ENCODE measurements at regions not wholly inside any gene's neighbourhood (a gene's known extent, or its start where the extent isn't known, plus 50 kb on each side); places are given as distances from the start of the nearest gene placed in this dataset.
"Not testable (repeated sequence)": the region's sequence is repeated elsewhere in the genome, so short reads cannot be mapped to it uniquely, and the experiment has no call there.

DNA sequence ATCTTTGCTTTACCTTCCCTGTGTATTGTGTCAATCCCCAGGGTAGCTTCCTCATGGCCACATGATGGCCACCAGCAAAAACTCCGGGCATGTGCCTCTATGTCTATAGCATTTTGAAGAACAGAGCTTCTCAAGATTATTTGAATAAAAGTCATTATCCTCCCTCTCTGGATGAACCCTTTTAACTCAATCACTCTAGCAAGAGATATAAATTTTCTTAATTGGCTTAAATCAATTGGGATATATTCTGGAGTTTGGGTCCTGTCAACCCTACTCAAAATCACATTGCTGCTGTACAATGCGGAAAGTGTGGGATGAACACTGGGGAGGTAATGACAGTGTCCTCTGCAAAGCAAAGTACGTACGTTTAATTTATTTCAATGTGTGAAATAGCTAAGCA lies 370.6 kb upstream of the LRRC3B start:
- DNase-seq (ENCODE audit: insufficient read length, low spot score): no peak
- no peak for FAIRE-seq

DNA sequence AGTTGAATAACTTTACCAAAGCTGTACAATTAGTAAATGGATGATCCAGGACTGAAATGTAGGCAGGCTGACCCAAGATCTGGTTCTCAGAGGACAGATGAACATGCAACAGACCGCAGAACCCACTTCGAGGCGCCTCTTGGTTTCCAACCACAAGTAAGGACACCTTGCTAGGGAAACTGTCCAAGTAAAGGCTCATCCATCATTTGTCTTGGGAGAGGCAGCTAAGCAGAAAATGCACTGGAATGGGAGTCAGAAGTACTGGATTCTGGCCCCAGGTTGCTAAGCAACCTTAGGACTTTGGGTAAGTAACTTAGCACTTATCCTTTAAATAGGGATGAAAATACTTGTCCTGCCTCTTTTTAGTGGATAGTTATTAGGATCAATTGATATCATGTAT lies 366.3 kb upstream of the LRRC3B start:
- FAIRE-seq: no peak
- no peak for DNase-seq (ENCODE audit: insufficient read length, low spot score)

GRCh38 chr3:26259176-26259575 lies 363.4 kb upstream of the LRRC3B start:
- no peak for DNase-seq (ENCODE audit: insufficient read length, low spot score)
- no peak for FAIRE-seq

DNA sequence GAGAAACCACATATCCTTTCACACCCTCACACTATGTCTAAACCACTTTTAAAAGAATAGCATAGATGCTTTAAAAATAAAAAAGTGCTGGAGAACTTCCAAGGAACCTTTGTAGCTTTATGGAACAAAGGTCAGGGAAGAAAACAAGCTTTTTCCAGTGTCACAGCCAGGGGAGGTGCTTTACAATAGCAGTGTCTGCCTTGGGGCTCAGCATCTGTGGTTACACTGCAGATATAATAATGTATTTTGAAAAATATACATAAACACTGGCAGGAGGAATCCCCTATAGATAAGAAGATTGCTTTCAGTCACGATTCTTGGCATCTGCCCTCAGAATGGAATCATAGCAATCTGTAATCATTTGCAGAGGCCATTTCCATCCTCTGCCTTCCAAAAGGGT lies 362.4 kb upstream of the LRRC3B start:
- FAIRE-seq (no peak), DNase-seq (ENCODE audit: insufficient read length, low spot score) (no peak)

DNA sequence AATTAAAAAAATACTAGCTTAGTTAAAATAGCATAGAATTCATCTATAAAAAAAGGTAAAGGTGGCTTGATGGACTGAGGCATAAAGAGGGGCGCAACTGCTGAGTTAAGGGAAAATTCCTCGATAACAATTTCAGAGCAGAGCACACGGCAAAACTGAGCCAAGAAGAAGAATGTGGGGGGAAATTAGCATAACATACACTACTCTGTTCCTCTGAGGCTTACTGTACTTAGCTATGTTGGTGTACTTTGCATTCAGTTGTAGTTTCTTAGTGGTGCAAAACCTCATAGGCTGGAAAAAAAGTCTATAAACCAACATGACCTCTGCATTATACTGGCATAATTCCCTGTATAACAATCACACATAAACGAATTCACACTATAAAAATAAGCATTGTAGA lies 357.9 kb upstream of the LRRC3B start:
- FAIRE-seq: no peak
- no peak for DNase-seq (ENCODE audit: insufficient read length, low spot score)

GRCh38 chr3:26271848-26272247 lies 350.7 kb upstream of the LRRC3B start:
- no peak for DNase-seq (ENCODE audit: insufficient read length, low spot score)
- FAIRE-seq: no peak

DNA sequence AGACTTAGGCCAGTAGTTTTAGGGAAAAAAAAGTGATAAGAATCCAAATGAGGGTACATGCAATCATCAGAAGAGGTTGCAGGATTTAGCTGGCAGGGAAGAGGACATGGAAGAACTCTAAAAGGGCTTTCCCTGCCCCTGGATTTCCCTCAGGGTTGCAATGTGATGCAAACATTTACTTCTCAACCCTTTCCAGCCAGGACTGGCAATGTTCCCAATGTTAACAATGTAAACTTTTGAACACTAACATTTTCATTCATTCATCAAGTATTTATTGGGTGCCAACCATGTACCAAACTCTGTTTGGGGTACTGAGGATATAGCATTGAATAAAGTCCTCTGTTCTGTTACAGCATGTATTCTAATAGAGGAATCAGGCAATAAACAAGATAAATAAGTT lies 349.4 kb upstream of the LRRC3B start:
- FAIRE-seq (no peak), DNase-seq (ENCODE audit: insufficient read length, low spot score) (no peak)

DNA sequence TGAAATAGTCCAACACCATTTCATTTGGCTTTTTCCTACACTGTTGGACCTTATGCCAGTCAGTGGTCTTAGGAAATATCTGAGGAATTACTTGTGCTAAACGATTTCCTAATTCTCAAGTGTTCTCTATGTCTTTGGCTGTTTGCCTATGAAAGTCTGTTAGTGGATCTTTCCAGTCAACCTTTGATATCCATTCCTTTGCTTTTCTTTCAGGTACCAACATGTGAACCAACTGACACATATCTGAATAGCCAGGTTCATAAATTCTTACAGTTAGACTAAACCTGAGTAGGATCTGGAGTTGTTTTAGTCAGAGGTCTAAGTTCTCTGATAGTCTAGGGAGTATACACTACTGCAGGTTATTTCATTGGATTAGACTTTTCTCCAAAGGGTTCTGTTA lies 343.5 kb upstream of the LRRC3B start:
- FAIRE-seq (no peak), DNase-seq (ENCODE audit: insufficient read length, low spot score) (no peak)

DNA sequence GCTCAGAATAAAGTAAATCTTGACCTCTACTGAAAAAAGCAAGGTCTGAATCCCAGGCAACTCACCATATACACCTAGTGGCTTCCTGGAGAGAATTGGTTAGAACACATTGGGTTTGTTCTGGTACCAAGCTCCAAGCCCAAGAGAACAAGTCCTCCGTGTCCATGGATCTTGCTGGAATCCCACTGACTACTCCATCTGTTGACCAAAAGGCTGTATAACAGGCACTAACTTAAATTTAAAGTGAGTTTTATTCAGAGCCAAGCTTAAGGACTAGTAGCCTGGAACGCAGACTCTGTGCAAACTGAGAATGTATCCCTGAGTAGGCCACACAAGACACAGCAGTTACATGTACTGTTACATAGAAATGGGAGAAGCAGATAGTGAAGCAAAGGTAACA lies 342.1 kb upstream of the LRRC3B start:
- DNase-seq (ENCODE audit: insufficient read length, low spot score) (no peak), FAIRE-seq (no peak)

DNA sequence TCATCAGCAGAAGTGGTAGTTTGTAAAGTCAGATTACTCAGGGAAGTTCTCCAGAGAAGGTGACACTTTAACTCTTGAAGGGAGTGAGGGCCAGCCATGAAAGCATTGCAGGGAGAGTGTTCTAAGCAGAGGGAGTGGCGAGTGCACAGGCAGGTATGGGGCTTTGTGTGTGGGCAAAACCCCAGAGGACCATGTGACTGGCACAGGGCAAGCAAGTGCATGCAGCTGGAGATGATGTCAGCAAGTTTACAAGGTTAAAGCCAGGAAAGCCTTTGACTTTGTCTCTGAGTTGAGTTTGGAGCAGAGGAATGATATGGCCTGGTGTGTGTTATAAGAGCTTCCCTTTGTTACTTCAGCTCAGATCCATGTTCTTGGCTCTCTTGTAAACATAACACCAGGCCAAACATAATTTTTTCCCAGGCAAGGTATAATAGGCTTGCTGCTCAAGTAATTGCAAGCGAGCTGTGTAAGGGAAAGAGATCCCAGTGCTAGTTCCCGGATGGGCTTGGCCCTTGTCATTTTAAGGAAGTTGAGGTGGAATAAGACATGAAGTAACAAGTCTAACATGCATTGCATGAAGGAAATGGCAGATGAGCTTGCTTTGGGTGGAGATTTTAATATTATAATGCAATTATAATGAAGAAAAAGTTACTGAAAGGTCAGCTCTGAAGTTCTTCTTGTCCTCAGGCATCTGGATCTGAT lies 341.1 kb upstream of the LRRC3B start:
- DNase-seq (ENCODE audit: insufficient read length, low spot score) (no peak), FAIRE-seq (no peak)

- DNase-seq (ENCODE audit: insufficient read length, low spot score); FAIRE-seq: not testable (repeated sequence)
These were observed 338.1 kb upstream of the LRRC3B start for GRCh38 chr3:26284503-26284902.

GRCh38 chr3:26291840-26292239 lies 330.7 kb upstream of the LRRC3B start:
- FAIRE-seq (no peak), DNase-seq (ENCODE audit: insufficient read length, low spot score) (no peak)

GRCh38 chr3:26292780-26293179 lies 329.8 kb upstream of the LRRC3B start:
- FAIRE-seq: no peak
- no peak for DNase-seq (ENCODE audit: insufficient read length, low spot score)

DNA sequence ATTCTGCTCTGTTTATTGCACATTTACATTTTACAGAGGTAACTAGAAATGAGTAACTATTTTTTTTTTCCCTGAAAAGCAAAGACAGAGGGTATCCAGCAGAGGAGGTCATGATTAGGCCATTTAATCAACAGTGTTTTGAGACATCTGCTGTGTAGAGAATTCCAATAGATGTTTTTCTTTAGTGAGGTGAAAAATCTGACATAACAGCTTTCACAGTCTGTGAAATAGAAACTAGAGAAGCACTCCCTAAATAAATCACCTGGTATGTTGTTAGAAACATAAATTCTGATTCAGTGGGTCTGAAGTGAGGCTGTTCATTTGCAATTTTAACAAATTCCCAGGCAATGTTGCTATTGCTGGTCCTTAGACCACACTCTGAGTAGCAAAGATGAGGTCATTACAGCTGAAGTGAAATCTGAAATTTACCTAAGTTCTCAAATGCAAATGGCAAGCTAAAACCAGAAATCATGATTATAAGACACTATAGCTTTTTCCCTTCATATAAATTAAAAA lies 329.2 kb upstream of the LRRC3B start:
- DNase-seq (ENCODE audit: insufficient read length, low spot score): no peak
- no peak for FAIRE-seq

- DNase-seq (ENCODE audit: insufficient read length, low spot score): no peak
- no peak for FAIRE-seq
These were observed 315.4 kb upstream of the LRRC3B start for GRCh38 chr3:26307192-26307591.

DNA sequence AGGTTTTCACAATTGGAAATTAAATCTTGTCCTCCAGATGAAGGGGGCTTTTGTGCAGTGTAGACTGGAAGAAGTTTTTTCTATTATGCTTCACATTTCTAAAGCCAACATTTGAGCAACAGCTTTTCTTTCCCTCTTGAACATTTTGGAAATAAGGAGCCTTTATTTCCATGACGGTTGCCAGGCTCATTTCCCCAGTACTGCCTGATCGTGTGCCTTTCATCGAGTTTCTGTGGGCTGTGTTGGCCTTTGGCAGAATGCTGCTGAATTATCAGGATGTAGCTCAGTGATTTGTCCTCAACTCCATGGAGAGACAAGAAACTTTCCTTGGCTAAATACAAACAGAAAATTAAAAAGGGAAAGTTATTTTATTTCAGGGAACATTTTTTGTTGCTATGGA lies 314.8 kb upstream of the LRRC3B start:
- DNase-seq (ENCODE audit: insufficient read length, low spot score) (no peak), FAIRE-seq (no peak)

DNA sequence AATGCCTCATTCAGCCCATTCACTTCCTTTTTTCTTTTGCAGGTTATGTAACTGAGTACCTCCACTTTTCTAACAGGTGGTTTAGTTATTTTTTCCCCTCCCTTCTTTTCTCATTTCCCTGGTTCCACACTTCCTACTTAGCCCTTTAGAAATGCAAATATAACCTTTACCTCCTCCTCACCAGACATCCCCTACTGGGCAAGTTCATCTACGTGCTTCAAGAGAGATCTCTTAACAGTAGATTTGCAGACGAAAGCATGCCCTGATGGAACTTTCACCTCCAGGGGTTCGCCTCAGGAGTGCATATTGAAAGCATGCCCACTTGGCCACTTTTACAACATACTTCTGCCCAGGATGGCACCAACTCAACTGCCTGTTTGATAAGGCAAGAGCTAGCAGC lies 314.1 kb upstream of the LRRC3B start:
- FAIRE-seq (no peak), DNase-seq (ENCODE audit: insufficient read length, low spot score) (no peak)

DNA sequence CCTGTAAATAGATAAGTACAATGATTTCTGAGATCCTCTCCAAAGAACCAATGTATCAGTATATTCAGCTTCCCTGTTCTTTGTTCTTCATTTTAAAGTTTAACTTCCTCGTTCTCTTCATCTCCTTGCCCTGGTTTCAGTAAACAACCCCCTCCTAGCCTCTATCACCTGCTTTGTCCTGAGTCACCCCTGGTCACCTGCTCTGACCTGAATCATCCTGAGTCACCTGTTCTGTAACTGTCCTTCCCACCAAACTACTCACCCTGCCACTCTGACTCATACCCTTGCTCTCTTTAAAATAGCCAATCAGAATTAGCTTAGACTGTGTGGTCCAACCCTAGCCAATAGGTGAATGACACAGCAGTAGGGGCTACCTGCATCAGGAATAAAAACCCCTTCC lies 313.0 kb upstream of the LRRC3B start:
- not testable (repeated sequence) for FAIRE-seq; DNase-seq (ENCODE audit: insufficient read length, low spot score)

DNA sequence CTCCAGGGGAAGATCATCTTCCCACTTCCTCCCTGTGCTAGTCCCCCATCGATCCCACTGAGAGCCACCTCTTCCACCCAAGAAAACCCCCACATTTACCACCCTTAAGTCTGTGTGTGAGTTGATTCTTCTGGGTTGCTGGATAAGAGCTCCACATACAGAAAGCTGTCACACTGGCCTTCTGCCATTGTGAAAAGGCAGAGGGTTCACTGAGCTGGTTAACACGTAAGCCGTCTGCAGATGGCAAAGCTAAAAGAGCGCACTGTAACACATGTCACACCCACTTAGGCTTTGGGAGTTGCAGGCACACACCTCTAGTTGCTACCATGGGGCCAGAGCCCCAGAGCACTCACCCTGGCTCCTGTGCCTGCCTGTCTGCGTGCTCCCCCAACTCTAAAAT lies 309.8 kb upstream of the LRRC3B start:
- FAIRE-seq (no peak), DNase-seq (ENCODE audit: insufficient read length, low spot score) (no peak)

DNA sequence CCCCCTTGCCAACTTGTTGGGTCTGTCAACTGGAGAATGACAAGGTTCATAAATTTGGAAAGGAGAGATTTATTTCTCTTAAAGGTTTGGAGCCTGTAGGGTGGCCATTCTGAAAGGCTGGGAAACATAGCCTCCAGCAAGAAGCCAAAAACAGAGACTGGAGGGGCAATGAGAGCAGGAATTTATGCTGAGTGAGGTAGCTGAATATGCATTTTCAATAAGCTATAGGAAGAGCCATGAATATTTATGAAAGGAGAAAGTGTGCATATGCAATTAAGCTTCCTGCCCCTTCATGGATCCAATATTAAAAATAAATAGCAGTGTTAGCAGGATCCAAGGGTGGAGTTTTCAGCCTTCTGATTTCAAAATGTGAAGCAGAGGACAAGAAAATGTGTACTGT lies 306.1 kb upstream of the LRRC3B start:
- FAIRE-seq: no peak

DNA sequence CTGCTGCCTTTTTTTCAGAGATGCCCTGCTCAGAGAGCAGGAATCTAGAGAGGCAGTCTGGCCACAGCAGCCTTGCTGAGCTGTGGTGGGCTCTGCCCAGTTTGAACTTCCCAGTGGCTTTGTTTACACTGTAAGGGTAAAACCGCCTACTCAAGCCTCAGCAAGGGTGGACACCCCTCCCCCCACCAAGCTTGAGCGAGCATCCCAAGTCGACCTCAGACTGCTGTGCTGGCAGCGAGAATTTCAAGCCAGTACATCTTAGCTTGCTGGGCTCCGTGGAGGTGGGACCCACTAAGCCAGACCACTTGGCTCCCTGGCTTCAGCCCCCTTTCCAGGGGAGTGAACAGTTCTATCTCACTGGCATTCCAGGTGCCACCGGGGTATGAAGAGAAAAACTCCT lies 298.8 kb upstream of the LRRC3B start:
- DNase-seq (ENCODE audit: insufficient read length, low spot score); FAIRE-seq: not testable (repeated sequence)

More for the DNA sequence above, 306.1 kb upstream of the LRRC3B start:
- DNase-seq (ENCODE audit: insufficient read length, low spot score): no peak

- FAIRE-seq (no peak), DNase-seq (ENCODE audit: insufficient read length, low spot score) (no peak)
These were observed 282.6 kb upstream of the LRRC3B start for GRCh38 chr3:26340001-26340400.

DNA sequence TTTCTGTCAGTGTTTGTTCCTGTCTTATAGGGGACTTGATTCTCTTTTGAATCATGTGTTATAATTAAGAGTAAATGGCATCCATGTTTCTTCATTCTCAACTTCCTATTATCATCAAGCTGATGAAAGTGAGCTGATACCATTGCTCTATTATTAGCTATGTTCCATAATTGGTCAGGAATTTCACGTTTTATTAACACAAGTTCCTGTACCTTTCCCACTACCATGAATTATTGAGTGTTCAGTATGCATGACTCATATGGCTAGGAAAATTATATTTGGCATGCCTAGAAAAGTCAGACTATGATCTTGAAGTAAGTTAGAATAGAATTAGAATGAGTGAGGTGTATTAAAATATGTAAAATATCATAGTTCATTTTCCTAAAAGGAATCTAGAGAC lies 278.9 kb upstream of the LRRC3B start:
- DNase-seq (ENCODE audit: insufficient read length, low spot score) (no peak), FAIRE-seq (no peak)

All from HTR-8/SVneo (cell line).